ENCODE measurements at regions not wholly inside any gene's neighbourhood (a gene's known extent, or its start where the extent isn't known, plus 50 kb on each side); places are given as distances from the start of the nearest gene placed in this dataset.

DNA sequence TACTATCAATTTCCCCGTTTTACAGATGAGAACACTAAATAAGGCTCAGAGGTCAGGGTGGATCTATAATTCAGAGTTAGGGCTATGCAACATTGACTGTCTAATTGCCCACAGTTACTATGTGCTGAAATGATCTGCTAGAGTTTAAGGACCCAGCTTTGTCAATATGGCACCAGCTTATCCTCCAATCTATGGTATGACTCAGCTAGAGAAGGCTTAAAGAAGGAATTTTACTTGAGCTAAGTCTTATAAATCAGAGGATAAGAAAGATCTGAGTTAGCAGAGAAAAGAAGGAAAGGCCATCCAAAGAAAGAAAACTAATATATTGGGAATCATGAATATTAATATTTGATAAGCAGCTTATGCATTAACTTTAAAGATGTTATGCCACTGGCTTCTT is 78.1 kb downstream of the ASB9 start:
- DNase-seq: no peak

DNA sequence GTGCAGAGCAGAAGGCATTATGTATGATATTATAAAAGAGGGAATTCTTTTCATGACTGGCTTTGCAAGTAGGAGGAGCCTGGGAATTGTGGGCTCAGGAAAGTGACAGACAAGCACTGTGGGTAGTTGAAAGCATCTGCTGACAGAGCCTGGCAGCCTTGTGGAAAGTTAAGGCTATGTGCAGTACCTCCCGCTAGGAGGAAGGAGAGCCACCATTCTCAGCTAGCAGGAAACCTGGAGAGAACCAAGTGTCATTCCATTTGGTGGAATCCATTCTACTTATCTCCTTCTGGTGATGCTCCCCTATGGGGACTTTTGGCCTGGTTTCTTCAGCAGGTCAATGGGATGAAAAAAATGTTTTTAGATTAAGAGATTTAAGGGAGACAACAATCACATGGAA is 81.8 kb downstream of the ASB9 start:
- no peak for DNase-seq

DNA sequence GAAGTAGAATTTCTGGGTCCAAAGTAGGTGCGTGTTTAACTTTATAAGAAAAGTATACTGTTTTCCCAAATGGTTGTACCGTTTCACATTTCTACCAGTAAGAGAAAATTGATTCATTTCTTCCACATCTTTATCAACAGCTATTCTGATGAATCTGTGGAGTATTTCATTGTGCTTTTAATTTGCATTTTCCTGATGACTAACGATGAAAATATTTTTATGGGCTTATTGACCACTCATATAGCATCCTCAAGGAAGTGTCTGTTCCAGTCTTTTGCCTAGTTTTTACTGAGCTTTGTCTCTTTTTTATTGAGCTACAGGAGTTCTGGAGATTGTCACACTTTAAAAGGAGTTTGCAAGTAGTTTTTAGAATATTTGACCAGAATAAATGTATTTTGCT is 92.6 kb downstream of the ASB9 start:
- DNase-seq: no peak

DNA sequence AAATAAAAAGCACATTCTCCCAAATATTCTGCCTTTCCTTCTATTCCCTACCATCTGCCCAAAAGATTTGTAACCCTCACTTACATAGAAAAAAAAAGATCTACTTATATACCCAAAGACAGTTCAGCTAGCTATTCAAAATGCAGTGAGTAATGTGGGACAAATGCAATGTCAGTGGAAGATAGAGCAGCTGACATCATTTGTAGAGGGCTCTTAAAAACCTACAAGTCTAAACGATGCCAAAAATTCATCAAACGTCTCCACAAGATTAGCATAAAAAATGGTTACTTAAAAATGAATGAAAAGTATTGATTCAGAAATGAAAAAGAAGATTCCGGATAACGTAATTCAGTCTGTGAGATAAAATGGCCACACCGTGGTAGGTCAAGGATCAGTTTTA is 96.5 kb downstream of the ASB9 start:
- DNase-seq: no peak

DNA sequence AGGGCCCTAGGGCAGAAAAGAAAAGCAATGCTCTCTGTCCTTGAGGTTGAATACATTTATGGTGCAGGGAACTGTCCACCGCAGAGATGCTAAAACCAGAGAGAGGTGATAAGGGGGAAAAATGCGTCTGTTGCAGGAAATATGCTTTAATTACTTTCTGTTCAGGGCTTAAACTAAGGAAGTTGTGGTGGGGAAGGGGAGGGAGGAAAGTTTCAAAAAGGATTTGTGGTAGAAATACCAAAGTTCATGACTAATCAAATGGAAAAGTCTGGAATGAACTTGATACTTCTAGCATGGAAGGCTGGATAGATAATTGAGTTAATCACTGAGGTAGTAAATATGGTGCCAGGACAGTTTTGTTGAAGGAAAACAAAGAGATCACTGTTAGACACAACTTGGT is 99.0 kb downstream of the ASB9 start:
- DNase-seq: no peak

DNA sequence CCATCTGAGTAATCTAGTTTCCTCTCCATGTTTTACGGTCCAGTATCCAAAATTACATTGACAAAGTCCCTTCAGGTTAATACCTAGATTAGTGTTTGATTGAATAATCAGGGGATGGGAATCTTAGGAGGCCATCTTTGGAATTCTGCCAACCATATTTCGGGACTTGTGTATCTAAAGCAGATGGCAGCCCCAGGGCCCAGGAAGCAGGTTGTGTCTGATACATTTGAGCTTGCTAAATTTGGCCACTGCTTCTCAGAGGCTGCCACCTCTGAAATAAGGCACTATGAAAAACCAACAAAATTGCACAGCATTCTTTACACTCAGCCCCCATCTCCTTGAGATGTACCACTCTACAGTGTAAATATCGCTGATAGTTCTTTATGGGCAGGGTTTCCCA is 102.1 kb downstream of the ASB9 start:
- DNase-seq: no peak

DNA sequence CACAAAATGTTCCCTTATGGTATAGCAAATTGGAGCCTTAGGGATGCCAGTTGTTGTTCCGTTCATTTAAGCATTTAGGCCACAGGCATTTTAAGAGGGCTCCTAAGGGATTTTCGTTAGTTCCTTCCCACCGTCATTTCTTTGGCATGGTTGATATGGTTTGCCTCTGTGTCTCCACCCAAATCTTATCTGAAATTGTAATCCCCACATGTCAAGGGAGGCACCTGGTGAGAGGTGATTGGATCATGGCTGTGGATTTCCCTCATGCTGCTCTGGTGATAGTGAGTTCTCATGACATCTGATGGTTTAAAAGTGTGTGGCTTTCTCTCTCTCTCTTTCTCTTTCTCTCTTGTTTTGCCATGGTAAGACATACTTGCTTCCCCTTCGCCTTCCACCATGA is 104.1 kb downstream of the ASB9 start:
- DNase-seq: no peak

DNA sequence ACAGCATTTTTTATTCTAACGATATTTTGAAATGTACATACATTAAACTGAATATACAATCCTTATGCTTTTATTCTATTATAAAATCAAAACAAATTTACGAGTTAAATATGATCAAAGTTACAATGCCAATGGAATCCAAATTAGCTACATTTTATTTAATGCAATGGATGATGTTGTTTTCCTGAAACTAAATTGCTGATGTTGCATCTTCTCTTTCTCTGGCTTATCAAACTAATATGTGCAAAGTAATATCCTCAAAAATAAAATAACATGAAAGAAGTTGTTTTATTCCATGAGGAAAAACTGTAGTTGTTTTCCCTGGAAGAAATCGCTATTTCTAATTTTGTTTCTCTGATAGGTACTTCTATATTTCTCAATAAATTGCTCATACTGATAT is 106.8 kb downstream of the ASB9 start:
- no peak for DNase-seq

DNA sequence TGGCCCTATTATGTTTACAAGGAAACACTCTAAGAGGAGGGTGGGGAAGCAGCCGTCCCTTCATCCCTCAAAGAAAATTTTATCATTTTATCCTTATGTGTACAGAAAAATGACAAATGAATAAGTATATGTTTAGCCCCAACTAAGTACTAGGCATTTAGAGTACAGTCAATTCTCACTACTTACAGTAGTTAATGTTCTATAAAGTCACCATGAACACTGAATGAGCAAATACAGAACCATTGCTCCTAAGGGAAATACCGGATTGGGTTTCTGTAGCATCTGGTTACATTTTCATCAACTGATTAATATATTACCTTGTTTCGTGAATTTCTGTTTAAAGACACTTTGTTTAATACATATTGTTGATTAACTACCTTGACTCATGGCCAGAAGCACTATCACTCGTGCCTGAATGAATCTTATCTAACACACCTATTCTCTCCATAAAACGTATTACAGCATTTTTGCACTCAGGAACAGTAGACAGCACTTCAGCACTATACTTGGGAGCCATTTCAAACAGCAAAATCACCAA is 109.3 kb downstream of the ASB9 start:
- no peak for DNase-seq

DNA sequence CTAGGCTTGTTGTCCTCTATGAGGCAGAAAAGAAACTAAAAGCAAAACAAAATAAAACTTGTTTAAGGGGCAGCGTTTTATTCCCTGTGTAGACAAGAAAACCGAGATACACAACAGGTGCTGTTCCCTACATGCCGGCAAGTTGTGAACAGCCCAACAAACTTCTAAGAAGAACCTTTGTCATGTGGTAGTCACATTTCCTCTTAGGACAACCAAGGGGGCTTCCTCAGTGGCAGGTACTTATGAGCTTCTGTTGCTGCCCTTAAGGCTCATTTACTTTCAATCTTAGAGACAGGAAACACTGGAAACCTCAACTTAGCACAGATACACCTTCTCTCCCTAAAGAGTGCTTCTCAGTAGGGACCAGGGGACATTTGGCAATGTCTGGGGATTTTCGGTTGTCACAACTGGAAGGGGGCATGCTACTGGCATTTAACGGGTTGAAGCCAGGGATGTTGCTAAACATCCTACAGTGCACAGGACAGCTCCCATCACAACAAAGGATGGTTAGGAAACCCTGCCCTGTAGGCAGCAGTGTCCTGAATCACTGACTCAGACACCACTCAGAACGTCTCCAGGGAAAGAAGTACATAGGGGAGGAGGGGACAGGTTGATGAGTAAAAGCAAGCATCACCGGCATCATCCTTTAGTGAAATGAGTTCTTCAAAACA is 111.0 kb downstream of the ASB9 start:
- DNase-seq: peak; percentile 30

DNA sequence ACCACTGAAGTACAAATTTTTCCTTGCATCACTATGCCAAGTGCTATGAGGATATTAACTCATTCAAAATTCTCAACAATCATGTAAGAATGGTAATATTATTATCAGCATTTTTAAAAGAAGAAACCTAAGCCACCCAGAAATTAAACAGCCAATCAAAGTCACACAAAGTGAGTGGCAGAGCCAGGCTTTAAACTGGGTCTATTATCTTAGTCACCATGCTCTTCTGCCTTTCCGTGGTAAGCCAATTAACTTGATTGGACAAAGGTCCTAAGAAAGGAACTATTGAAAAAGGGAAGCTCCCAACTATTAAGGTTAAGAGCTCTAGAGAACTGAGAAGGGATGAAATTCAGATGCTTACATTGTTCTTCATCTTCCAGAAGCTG is 111.5 kb downstream of the ASB9 start:
- DNase-seq: no peak

DNA sequence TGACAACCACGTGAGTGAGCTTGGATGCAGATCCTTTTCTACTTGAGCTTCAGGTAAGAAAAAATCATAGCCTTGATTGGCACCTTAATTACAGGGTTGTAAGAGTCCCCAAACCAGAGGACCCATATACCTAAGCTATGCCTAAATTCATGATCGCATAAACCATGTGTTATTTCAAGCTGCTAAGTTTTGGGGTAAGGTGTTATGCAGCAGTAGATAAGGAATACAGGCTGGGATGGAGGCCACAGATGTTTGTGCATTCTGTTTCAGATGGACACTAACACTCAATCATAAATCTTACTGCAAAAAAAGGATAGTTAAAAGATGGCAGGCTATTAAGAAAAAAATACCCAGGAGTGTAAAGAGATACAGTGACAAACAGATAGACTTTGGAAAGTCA is 112.3 kb downstream of the ASB9 start:
- DNase-seq: no peak

DNA sequence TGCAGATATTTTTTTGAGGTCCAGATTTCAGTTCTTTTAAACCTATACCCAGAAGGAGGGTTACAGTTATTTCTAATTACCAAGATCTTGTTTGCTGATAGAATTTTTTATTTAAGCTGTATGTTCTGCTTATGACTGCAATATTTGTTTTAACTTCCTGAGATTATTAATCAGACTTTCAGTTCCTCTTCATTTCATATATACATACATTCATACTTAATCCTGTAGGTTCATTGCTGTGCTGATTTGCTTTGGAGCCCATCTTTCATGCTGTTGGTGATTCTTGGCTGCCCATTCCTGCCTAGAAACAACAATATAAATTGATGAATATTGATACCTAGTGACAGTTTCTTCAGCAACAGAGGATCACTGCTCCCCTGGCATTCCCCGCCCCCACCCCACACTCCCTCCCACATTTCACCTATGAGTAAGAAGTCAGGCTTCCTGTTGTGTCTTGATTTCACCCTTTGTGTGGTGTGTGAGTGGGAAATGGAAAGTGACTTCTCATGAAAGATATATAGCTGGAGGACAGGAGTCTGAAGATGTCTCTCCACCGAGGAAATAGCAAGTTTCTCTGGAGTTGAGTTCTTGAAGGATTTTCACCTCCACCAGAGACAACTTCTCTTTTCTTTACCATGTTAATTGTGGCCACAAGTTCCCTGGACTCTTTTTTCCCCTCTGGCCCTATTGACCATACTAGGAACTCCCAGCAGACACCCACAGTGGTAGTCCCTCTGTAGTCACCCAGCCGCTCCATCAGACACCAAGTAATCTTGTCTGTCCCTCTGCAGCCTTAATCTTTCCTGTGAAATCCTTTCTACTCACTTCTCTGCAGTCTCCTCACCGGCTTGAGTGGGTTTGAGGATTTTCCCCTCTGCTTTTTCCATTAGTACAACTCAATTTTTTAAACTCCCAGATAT is 118.4 kb downstream of the ASB9 start:
- peak; percentile 50 for DNase-seq

DNA sequence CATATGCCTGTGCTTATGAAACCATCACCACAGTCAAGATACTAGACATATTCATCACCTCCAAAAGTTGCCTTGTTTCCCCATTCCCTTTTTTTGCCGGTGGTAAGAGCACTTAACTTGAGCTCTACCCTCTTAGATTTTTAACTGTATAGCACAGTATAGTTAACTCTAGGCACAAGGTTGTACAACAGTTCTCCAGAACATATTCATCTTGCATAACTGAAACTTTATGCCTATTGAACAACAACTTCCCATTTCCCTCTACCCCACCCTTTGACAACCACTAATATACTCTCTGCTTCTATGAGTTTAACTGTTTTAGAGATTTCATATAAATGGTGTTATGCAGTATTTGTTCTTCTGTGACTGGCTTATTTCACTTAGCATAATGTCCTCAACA is 119.3 kb downstream of the ASB9 start:
- no peak for DNase-seq

DNA sequence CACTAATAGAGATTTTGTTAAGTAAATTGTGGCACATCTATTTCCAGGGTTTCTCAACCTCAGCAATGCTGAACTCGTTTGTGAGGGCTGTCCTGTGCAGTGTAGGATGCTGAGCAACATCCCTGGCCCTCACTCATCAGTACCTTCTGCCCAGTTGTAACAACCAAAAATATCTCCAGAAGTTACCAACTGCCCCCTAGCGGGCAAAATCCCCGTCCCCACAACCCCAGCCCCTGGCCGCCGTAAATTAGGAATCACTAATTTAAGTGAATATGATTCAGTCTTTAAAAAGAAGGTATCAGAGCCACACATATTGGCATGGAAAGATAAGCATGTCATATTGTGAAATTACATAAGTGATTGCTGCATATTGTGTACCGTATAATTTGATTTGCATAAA is 123.4 kb downstream of the ASB9 start:
- DNase-seq: peak; percentile 46

DNA sequence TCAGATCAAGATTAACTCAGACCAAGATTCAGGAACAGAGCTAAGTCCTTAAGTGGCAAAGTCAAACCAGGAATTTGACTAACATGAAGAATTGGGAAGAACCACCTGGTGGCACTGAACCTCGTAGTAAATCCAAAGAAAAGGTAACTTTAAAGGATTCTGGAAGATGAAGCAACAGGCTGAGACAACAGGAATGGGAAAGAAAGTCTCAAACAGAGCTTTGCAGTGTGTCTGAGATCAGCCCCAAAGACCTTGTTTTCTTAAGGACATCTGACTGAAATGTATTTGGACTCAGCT is 126.1 kb downstream of the ASB9 start:
- no peak for DNase-seq

DNA sequence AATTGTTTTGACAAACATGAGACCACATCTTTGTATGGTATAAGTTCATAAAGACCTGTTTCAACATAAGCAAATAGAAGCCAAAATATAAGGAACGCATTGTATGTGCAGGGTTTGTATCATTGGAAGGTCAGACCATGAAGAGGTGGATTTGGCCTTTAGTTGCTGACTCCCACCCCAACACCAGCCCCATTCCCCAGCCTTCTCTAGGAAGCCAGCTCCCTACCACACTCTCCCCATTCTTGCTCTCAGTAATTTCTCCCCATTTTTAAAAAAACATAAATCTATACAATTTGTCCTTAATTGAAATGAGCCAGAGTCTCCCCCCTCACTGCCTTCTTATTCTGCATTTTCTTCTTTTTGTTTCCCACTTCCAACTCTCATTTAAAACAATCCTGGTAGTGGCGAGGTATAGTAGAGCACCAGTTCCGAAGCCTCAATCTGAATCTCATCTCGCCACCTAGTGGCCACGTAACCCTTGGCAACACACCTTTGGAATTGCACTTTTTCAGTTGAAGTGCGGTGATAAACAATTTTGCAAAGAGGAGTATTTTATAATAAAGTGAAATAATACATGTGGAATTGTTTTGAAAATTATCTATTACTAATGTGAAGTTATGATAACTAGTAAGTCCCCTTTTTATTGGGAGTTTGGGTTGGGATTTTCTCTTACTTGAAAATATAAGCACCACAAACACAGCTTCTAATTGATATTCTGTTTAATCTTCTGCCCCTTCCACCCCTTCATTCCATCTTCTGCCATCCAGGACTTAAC is 126.6 kb downstream of the ASB9 start:
- peak; percentile 68 for DNase-seq

DNA sequence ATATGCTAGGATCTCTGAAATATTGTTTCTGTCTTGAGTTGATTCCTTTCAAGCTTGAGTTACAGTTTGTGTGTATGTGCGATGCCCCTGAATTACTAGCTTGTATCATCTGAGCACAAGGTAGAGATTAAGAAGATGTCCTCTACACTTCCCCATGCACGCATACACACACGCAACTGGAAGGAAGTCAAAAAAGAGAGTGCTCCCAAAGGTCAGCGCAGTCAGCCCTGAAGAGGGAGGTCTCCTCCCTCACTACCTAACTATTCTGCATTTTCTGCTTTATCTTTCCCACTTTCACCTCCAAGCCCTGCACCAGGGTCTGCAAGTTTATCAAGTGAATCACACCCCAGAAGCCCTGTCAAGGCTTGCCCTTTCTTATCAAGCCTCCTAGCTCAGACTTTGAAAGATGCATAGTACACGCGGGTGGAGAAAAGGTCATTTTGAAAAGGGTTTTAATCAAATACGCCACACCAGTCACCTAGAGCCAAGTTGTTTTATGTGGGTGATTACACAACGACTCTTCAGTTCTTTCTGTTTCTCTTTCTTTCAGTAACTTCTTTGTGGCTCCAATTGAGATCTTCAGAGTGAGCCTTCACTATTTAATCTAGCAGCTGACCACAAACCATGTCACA is 127.7 kb downstream of the ASB9 start:
- DNase-seq: no peak

DNA sequence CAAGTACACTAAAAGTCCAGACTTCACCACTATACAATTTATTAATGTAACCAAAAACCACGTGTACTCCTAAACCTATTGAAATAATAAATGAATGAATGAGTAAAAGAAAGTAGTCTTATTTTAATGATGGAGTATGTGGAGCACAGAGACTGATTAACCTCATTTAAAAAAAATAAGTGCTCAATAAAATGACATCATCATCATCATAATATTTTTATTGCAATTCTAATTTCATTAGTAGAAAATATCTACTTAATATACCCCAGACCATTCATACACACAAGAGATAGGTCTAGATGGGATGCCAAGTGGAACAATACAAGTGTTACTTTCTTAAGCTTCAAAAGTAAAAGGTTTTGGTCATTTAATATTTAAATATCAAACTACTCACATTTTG is 133.1 kb downstream of the ASB9 start:
- no peak for DNase-seq

DNA sequence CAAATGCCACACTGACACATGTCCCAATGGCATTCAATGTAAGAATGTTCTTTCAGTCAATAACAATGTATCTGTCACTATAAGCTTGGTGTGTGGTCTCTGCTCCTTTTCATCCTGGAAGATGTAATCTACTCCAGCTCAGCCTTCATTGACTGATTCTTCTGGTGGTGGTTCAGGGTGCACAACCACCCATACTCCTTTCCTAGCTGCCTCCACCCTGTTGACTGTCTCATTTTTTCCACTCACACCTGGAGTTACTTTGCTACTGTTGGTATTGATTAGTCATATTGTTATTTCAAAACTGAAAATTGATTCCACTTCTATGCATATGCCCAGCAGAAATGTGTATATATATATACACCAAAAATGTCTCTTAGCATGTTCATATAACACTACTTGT is 140.5 kb downstream of the ASB9 start:
- peak; percentile 5 for DNase-seq

DNA sequence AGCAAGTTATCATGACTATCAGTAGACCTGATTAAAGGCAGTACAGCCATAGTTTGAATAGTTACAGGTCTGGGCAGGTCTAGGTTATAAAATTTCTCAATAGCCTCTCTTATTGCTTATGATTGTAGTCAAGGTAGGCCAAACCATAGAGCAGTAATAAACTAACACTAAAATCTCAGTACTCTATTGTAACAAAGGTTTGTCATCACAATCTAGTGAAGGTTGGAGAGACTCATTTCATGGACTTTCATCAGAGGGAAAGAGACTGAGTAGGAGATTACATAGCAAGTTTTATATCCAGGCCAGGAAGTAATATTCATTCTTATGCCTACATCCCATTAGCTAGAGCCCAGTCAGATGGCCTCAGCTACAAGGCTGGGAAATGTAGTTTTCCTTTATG is 141.0 kb downstream of the ASB9 start:
- no peak for DNase-seq

DNA sequence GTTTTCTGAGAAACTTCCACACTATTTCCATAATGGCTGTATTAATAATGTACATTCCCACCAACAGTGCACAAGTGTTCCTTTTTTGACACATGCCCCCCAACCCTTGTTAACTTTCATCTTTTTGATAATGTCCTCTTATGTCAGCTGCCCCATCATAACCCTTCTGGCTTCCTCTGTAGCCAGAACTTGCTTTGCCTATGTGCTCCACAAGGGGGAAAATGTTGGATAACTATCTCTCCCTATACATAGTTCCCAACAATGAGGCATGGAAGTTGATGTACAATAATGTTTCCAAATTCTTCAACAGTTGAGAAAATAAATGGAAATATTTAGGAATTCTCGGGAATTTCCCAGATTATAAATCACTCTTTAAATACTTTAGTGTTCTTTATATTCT is 142.9 kb downstream of the ASB9 start:
- DNase-seq: no peak

DNA sequence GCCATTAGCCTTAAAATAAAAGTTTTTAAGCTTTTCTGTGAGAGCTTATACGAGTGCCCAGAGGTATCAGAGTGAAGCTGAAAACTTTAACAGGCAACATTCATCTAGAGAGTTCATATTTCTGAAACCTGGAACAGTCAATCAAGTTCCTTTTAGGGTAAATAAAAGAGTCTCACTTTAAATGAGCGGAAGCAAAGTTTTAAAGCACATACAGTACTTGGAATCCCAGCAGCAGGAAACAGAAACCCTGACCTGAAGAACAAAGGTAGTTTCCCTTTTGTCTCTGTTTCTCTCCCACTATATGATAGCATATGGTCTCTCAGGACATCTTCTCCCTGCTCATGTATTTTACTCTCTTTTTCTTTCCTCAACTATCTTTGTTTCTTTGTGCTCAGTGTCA is 153.0 kb downstream of the ASB9 start:
- no peak for DNase-seq

All from stimulated activated CD4-positive, alpha-beta T cell treated with anti-CD3 and anti-CD28 coated beads, Interleukin-15, amount 100 ng/mL, for 24 hours (primary cell).